Fibroblast of lung (primary cell): ENCODE measurements at regions not wholly inside any gene's neighbourhood (a gene's known extent, or its start where the extent isn't known, plus 50 kb on each side); places are given as distances from the start of the nearest gene placed in this dataset.

Experiments
- DNase-seq, 2 donors: peaks; one replicate each; pipeline versions ENCODE4 v3.0.0 to v3.0.0-alpha.2; 2010; ENCODE audit warnings: low read depth in 2 of 2
- H2AFZ ChIP-seq: 2 replicates; pipeline ENCODE4 v1.5.1; 2012; ENCODE audit warnings: low read length, control low read depth, inconsistent platforms
- H3K27ac ChIP-seq: 2 replicates; pipeline ENCODE4 v1.5.1; 2011; ENCODE audit warnings: low read length, control low read depth; ENCODE audit not compliant: insufficient read depth
- H3K27me3 ChIP-seq: 2 replicates; pipeline ENCODE4 v1.5.1; 2011; ENCODE audit warnings: mild to moderate bottlenecking, low read length; ENCODE audit not compliant: control insufficient read depth, insufficient read depth
- H3K36me3 ChIP-seq: 2 replicates; pipeline ENCODE4 v1.5.1; 2011; ENCODE audit warnings: low read length; ENCODE audit not compliant: control insufficient read depth, insufficient read depth
- H3K4me1 ChIP-seq: 2 replicates; pipeline ENCODE4 v1.5.1; 2011; ENCODE audit warnings: low read length; ENCODE audit not compliant: control insufficient read depth, insufficient read depth; ENCODE audit errors: extremely low read depth
- H3K4me2 ChIP-seq: 2 replicates; pipeline ENCODE4 v1.5.1; 2011; ENCODE audit warnings: low read length, control low read depth; ENCODE audit not compliant: insufficient read depth; ENCODE audit errors: extremely low read depth
- H3K4me3 ChIP-seq, 4 experiments: fragments of 200-600 bp in 1 of 4; sonication (generic) in 1 of 4; replicated peaks in 1 of 4; 2 replicates each; pipeline ENCODE4 v1.5.1; 2011 to 2016; ENCODE audit warnings: low read length in 4 of 4, low read depth in 3 of 4, mild to moderate bottlenecking in 3 of 4, control low read depth in 2 of 4, inconsistent platforms in 1 of 4, mixed read lengths in 1 of 4; ENCODE audit not compliant: insufficient read depth in 1 of 4; ENCODE audit errors: control extremely low read depth in 1 of 4
- H3K79me2 ChIP-seq: 2 replicates; pipeline ENCODE4 v1.5.1; 2012; ENCODE audit warnings: mild to moderate bottlenecking, low read length, inconsistent platforms; ENCODE audit not compliant: control insufficient read depth, insufficient read depth
- H3K9ac ChIP-seq: 2 replicates; pipeline ENCODE4 v1.5.1; 2011; ENCODE audit warnings: mild to moderate bottlenecking, low read length, control low read depth; ENCODE audit not compliant: insufficient read depth
- H3K9me3 ChIP-seq: 2 replicates; pipeline ENCODE4 v1.5.1; 2012; ENCODE audit warnings: low read depth, low read length; ENCODE audit not compliant: control insufficient read depth, insufficient read depth
- H4K20me1 ChIP-seq: 2 replicates; pipeline ENCODE4 v1.5.1; 2011; ENCODE audit warnings: low read length; ENCODE audit not compliant: control insufficient read depth, insufficient read depth; ENCODE audit errors: extremely low read depth
- CTCF ChIP-seq, 2 donors: IDR thresholded peaks in 1 of 2; conservative IDR thresholded peaks in 1 of 2; 1 replicate in 1 of 2; 2 replicates in 1 of 2; pipeline ENCODE4 v1.5.1; 2011 to 2012; ENCODE audit warnings: low read length in 2 of 2, control low read depth in 1 of 2, inconsistent platforms in 1 of 2, low read depth in 1 of 2, mild to moderate bottlenecking in 1 of 2
- EZH2 ChIP-seq: IDR thresholded peaks from 2 replicates; pipeline ENCODE4 v1.5.1; 2012; ENCODE audit warnings: low read length, control low read depth, mild to moderate bottlenecking; ENCODE audit errors: missing control alignments

DNA sequence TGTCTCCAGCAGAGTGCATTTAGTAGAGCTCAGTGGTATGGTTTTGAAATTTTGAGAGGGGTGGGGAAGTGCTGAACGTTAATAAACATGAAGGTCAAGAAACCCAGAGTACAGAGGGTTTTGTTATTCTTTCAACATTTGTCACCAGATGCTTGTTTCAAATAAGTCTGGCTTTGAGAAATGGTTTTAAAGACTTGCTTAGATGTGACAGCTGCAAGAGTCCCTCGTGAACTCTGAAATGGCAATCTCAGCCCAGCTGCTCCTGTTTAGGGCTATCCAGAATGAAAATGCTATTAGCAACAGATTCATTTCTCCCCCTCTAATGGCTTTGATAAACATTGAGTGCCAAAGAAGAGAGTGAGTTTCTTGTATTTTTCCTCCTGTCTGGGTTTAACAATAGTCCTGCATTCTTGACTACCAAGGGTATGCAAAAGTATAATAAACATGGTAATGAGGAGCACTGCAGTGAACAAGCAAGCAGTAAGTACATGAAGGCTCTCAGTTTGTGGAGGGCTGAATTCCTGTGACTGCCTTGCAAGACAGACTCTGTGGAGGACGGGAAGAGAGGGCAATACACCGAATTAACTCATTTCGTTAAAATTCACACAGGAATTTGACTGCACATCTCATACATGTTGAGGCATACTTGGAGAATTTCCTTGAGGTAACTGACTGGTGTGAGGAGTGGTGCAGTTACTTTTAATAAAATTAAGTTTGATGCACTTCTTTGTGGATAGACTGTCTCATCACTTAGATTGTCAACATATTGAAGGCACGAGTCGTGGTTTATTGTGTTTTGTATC is 490.9 kb downstream of the REEP3 start:
- no peak overlapping the region for H3K4me2 ChIP-seq
- no peaks in the 10 kb centered on the region for H3K4me1 ChIP-seq
- H3K36me3 ChIP-seq, result no peaks in the 10 kb centered on the region
- DNase-seq, result no peak
- H3K27me3 ChIP-seq, result no peaks in the 10 kb centered on the region
- no peaks in the 10 kb centered on the region for H4K20me1 ChIP-seq
- TF ChIP-seq EZH2 (no peak), CTCF (conservative IDR thresholded peaks at IDR 0.05 in 1 of 2, IDR thresholded peaks at IDR 0.05 in 1 of 2; ENCODE audit: low read depth in 1 of 2, low read length in 2 of 2) (no peak)
- no peak overlapping the region for H3K9ac ChIP-seq
- H3K79me2 ChIP-seq, result no peaks in the 10 kb centered on the region
- no peak overlapping the region for H3K27ac ChIP-seq
- no peak overlapping the region for H2AFZ ChIP-seq
- H3K4me3 ChIP-seq, result no peak overlapping the region
- H3K9me3 ChIP-seq, result no peaks in the 10 kb centered on the region

GRCh38 chr10:64014281-64014680 is 493.1 kb downstream of the REEP3 start:
- Histone ChIP-seq H3K9me3 (no peaks in the 10 kb centered on the region), H2AFZ (no peak overlapping the region), H3K4me1 (no peaks in the 10 kb centered on the region), H3K4me2 (no peak overlapping the region), H4K20me1 (no peaks in the 10 kb centered on the region), H3K27me3 (no peaks in the 10 kb centered on the region), H3K79me2 (no peaks in the 10 kb centered on the region), H3K27ac (no peak overlapping the region), H3K4me3 (no peak overlapping the region), H3K36me3 (no peaks in the 10 kb centered on the region), H3K9ac (no peak overlapping the region)
- TF ChIP-seq CTCF (conservative IDR thresholded peaks at IDR 0.05 in 1 of 2, IDR thresholded peaks at IDR 0.05 in 1 of 2; ENCODE audit: low read depth in 1 of 2, low read length in 2 of 2) (no peak), EZH2 (no peak)
- no peak for DNase-seq

GRCh38 chr10:64023926-64024470 is 502.8 kb downstream of the REEP3 start:
- H3K4me2 ChIP-seq, result no peak overlapping the region
- H2AFZ ChIP-seq, result no peak overlapping the region
- no peak overlapping the region for H3K27ac ChIP-seq
- no peaks in the 10 kb centered on the region for H3K79me2 ChIP-seq
- H3K4me1 ChIP-seq, result no peaks in the 10 kb centered on the region
- no peak overlapping the region for H3K9ac ChIP-seq
- no peaks in the 10 kb centered on the region for H4K20me1 ChIP-seq
- H3K9me3 ChIP-seq, result no peaks in the 10 kb centered on the region
- no peak for DNase-seq
- H3K4me3 ChIP-seq, result no peak overlapping the region
- no peaks in the 10 kb centered on the region for H3K36me3 ChIP-seq
- TF ChIP-seq EZH2 (no peak), CTCF (conservative IDR thresholded peaks at IDR 0.05 in 1 of 2, IDR thresholded peaks at IDR 0.05 in 1 of 2; ENCODE audit: low read depth in 1 of 2, low read length in 2 of 2) (no peak)
- no peaks in the 10 kb centered on the region for H3K27me3 ChIP-seq
